Epithelial cell of proximal tubule (primary cell): ENCODE measurements at regions not wholly inside any gene's neighbourhood (a gene's known extent, or its start where the extent isn't known, plus 50 kb on each side); places are given as distances from the start of the nearest gene placed in this dataset.

Experiments used
- DNase-seq: peaks from one replicate; pipeline ENCODE4 v3.0.0-alpha.2; 2011; ENCODE audit warnings: low read depth
- H3K4me3 ChIP-seq: 2 replicates; pipeline ENCODE4 v1.5.1; 2011; ENCODE audit warnings: low read depth, mild to moderate bottlenecking, low read length
- TF ChIP-seq, protein P1 (sequence below): conservative IDR thresholded peaks from 2 replicates; pipeline ENCODE4 v1.5.1; 2012; ENCODE audit warnings: low read depth, mild to moderate bottlenecking, low read length

DNA sequence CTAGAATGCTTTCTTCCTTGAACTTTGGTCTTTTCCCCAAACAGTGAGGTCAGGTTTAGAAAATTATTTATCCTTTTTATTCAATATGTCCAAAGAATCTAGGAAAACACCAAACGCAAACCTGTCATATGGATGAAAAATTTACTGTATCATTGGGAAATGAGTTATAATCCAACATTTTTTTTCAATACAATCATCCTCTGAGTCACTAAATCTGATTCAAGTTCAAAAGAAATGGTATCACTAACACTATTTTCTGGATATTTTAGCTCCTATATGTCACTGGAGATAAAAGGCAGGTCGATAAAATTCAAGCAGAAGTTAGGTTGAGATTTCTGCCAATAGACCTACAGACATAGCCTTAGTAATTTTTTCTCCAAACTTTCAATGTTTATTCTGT is 591.6 kb upstream of the AGTR1 start:
- TF ChIP-seq, protein P1, sequence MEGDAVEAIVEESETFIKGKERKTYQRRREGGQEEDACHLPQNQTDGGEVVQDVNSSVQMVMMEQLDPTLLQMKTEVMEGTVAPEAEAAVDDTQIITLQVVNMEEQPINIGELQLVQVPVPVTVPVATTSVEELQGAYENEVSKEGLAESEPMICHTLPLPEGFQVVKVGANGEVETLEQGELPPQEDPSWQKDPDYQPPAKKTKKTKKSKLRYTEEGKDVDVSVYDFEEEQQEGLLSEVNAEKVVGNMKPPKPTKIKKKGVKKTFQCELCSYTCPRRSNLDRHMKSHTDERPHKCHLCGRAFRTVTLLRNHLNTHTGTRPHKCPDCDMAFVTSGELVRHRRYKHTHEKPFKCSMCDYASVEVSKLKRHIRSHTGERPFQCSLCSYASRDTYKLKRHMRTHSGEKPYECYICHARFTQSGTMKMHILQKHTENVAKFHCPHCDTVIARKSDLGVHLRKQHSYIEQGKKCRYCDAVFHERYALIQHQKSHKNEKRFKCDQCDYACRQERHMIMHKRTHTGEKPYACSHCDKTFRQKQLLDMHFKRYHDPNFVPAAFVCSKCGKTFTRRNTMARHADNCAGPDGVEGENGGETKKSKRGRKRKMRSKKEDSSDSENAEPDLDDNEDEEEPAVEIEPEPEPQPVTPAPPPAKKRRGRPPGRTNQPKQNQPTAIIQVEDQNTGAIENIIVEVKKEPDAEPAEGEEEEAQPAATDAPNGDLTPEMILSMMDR = no peak
- H3K4me3 ChIP-seq = no peak overlapping the region
- DNase-seq = no peak

- TF ChIP-seq, protein P1 = no peak
- H3K4me3 ChIP-seq = no peak overlapping the region
- no peak for DNase-seq
Measured at GRCh38 chr3:148126956-148127355, 570.7 kb upstream of the AGTR1 start.

DNA sequence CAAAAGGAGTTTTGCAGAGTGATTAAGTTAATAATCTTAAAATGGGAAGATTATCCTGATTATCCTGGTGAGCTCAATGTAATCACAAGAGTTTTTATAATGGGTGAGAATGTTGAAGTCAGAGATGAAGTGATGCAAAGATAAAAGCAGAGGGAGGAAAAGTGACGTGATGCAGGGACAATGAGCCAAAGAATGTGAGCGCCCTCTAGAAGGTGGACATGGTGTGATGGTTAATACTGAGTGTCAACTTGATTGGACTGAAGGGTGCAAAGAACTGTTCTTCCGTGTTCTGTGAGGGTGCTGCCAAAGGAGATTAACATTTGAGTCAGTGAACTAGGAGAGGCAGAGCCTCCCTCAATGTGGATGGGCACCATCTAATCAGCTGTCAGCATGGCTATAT is 569.6 kb upstream of the AGTR1 start:
- no peak overlapping the region for H3K4me3 ChIP-seq
- DNase-seq = no peak
- TF ChIP-seq, protein P1 = no peak

DNA sequence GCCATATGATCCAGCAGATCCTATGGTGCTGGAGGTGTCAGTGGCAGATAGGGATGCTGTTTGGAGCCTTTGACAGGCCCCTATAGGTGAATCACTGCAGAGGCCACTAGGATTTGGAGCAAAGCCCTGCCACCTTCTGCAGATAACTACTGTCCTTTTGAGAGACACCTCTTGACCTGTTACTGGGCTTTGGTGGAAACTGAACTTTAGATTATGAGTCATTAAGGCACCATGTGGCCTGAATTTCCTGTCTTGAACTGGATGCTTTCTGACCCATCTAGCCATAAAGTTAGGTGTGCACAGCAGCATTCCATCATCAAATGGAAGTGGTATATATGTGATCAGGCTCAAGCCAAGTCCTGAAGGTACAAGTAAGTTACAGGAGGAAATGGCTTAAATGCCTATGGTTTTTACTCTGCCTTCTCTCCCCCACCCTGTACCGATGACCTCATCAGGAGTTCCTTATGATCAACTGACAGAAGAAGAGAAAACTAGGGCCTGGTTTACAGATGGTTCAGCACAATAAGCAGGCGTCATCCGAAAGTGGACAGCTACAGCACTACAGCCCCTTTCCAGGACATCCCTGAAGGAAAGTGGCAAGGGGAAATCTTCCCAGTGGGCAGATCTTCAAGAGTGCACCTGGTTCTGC is 565.6 kb upstream of the AGTR1 start:
- H3K4me3 ChIP-seq = no peak overlapping the region
- TF ChIP-seq, protein P1 = no peak
- no peak for DNase-seq

- no peak overlapping the region for H3K4me3 ChIP-seq
Measured at GRCh38 chr3:148136816-148137215, 560.9 kb upstream of the AGTR1 start.

GRCh38 chr3:148146241-148146640 is 551.5 kb upstream of the AGTR1 start:
- H3K4me3 ChIP-seq = no peak overlapping the region
- TF ChIP-seq, protein P1 = no peak
- DNase-seq = no peak

More at GRCh38 chr3:148136816-148137215, 560.9 kb upstream of the AGTR1 start:
- TF ChIP-seq, protein P1 = no peak
- DNase-seq = no peak
